Fibroblast of lung (primary cell): ENCODE measurements at regions not wholly inside any gene's neighbourhood (a gene's known extent, or its start where the extent isn't known, plus 50 kb on each side); places are given as distances from the start of the nearest gene placed in this dataset.

Experiments
- DNase-seq, 2 donors: peaks; one replicate each; pipeline versions ENCODE4 v3.0.0 to v3.0.0-alpha.2; 2010; ENCODE audit warnings: low read depth in 2 of 2
- H2AFZ ChIP-seq: 2 replicates; pipeline ENCODE4 v1.5.1; 2012; ENCODE audit warnings: low read length, control low read depth, inconsistent platforms
- H3K27ac ChIP-seq: 2 replicates; pipeline ENCODE4 v1.5.1; 2011; ENCODE audit warnings: low read length, control low read depth; ENCODE audit not compliant: insufficient read depth
- H3K27me3 ChIP-seq: 2 replicates; pipeline ENCODE4 v1.5.1; 2011; ENCODE audit warnings: mild to moderate bottlenecking, low read length; ENCODE audit not compliant: control insufficient read depth, insufficient read depth
- H3K36me3 ChIP-seq: 2 replicates; pipeline ENCODE4 v1.5.1; 2011; ENCODE audit warnings: low read length; ENCODE audit not compliant: control insufficient read depth, insufficient read depth
- H3K4me1 ChIP-seq: 2 replicates; pipeline ENCODE4 v1.5.1; 2011; ENCODE audit warnings: low read length; ENCODE audit not compliant: control insufficient read depth, insufficient read depth; ENCODE audit errors: extremely low read depth
- H3K4me2 ChIP-seq: 2 replicates; pipeline ENCODE4 v1.5.1; 2011; ENCODE audit warnings: low read length, control low read depth; ENCODE audit not compliant: insufficient read depth; ENCODE audit errors: extremely low read depth
- H3K4me3 ChIP-seq, 4 experiments: fragments of 200-600 bp in 1 of 4; sonication (generic) in 1 of 4; replicated peaks in 1 of 4; 2 replicates each; pipeline ENCODE4 v1.5.1; 2011 to 2016; ENCODE audit warnings: low read length in 4 of 4, low read depth in 3 of 4, mild to moderate bottlenecking in 3 of 4, control low read depth in 2 of 4, inconsistent platforms in 1 of 4, mixed read lengths in 1 of 4; ENCODE audit not compliant: insufficient read depth in 1 of 4; ENCODE audit errors: control extremely low read depth in 1 of 4
- H3K79me2 ChIP-seq: 2 replicates; pipeline ENCODE4 v1.5.1; 2012; ENCODE audit warnings: mild to moderate bottlenecking, low read length, inconsistent platforms; ENCODE audit not compliant: control insufficient read depth, insufficient read depth
- H3K9ac ChIP-seq: 2 replicates; pipeline ENCODE4 v1.5.1; 2011; ENCODE audit warnings: mild to moderate bottlenecking, low read length, control low read depth; ENCODE audit not compliant: insufficient read depth
- H3K9me3 ChIP-seq: 2 replicates; pipeline ENCODE4 v1.5.1; 2012; ENCODE audit warnings: low read depth, low read length; ENCODE audit not compliant: control insufficient read depth, insufficient read depth
- H4K20me1 ChIP-seq: 2 replicates; pipeline ENCODE4 v1.5.1; 2011; ENCODE audit warnings: low read length; ENCODE audit not compliant: control insufficient read depth, insufficient read depth; ENCODE audit errors: extremely low read depth
- EZH2 ChIP-seq: IDR thresholded peaks from 2 replicates; pipeline ENCODE4 v1.5.1; 2012; ENCODE audit warnings: low read length, control low read depth, mild to moderate bottlenecking; ENCODE audit errors: missing control alignments
- TF ChIP-seq, protein P1 (sequence below), 2 donors: IDR thresholded peaks in 1 of 2; conservative IDR thresholded peaks in 1 of 2; 1 replicate in 1 of 2; 2 replicates in 1 of 2; pipeline ENCODE4 v1.5.1; 2011 to 2012; ENCODE audit warnings: low read length in 2 of 2, control low read depth in 1 of 2, inconsistent platforms in 1 of 2, low read depth in 1 of 2, mild to moderate bottlenecking in 1 of 2

DNA sequence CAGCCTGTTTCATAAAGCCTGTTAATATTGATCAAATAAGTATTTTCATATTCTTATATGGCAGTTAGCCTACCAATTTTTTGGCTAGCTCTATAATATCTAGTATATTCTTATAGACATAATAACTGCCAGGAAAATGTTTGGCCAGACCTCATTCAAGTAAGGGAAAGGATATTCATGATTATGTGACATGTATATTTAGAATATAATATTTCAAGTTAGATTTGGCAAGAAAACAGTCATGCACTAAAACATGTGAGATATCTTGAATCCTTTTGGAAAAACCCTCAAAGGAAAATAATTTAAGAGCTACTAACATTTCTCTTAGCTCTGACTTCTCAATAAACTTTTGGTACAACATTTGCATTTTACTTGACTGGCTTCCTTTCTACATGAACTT, 694.1 kb downstream of the PLCL1 start:
- H3K36me3 ChIP-seq, result no peaks in the 10 kb centered on the region
- no peak for DNase-seq
- no peak overlapping the region for H3K4me2 ChIP-seq
- H3K9me3 ChIP-seq, result no peaks in the 10 kb centered on the region
- no peak overlapping the region for H2AFZ ChIP-seq
- no peaks in the 10 kb centered on the region for H3K27me3 ChIP-seq
- no peaks in the 10 kb centered on the region for H3K79me2 ChIP-seq
- no peak overlapping the region for H3K9ac ChIP-seq
- H3K27ac ChIP-seq, result no peak overlapping the region
- H3K4me3 ChIP-seq, result no peak overlapping the region
- TF ChIP-seq, protein P1, sequence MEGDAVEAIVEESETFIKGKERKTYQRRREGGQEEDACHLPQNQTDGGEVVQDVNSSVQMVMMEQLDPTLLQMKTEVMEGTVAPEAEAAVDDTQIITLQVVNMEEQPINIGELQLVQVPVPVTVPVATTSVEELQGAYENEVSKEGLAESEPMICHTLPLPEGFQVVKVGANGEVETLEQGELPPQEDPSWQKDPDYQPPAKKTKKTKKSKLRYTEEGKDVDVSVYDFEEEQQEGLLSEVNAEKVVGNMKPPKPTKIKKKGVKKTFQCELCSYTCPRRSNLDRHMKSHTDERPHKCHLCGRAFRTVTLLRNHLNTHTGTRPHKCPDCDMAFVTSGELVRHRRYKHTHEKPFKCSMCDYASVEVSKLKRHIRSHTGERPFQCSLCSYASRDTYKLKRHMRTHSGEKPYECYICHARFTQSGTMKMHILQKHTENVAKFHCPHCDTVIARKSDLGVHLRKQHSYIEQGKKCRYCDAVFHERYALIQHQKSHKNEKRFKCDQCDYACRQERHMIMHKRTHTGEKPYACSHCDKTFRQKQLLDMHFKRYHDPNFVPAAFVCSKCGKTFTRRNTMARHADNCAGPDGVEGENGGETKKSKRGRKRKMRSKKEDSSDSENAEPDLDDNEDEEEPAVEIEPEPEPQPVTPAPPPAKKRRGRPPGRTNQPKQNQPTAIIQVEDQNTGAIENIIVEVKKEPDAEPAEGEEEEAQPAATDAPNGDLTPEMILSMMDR (conservative IDR thresholded peaks at IDR 0.05 in 1 of 2, IDR thresholded peaks at IDR 0.05 in 1 of 2; ENCODE audit: low read depth in 1 of 2, low read length in 2 of 2), result no peak
- TF ChIP-seq EZH2, result no peak
- no peaks in the 10 kb centered on the region for H3K4me1 ChIP-seq
- no peaks in the 10 kb centered on the region for H4K20me1 ChIP-seq

DNA sequence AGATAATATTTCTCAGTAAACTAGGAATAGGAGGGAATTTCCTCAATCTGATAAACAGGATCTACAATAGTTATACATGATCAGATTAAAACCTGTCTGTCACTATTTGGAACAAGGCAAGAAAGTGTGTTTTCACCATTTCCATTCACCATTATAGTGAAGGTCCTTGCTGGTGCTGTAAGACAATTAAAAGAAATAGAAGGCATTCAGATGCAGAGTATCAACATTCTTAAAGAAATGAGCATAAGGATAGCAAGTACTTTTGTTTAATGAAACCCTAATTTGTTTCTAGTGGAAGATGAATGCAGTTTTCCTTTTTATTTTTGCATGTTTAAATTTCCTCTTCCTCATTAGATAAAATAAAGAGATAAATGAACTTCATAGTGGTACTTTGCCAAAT, 693.7 kb downstream of the PLCL1 start:
- Histone ChIP-seq H3K9ac (no peak overlapping the region), H3K4me1 (no peaks in the 10 kb centered on the region), H3K4me3 (no peak overlapping the region), H3K27ac (no peak overlapping the region), H4K20me1 (no peaks in the 10 kb centered on the region), H3K9me3 (no peaks in the 10 kb centered on the region), H3K36me3 (no peaks in the 10 kb centered on the region), H3K4me2 (no peak overlapping the region), H3K27me3 (no peaks in the 10 kb centered on the region), H2AFZ (no peak overlapping the region), H3K79me2 (no peaks in the 10 kb centered on the region)
- no peak for DNase-seq
- TF ChIP-seq EZH2, result no peak
- TF ChIP-seq, protein P1 (conservative IDR thresholded peaks at IDR 0.05 in 1 of 2, IDR thresholded peaks at IDR 0.05 in 1 of 2; ENCODE audit: low read depth in 1 of 2, low read length in 2 of 2), result no peak

DNA sequence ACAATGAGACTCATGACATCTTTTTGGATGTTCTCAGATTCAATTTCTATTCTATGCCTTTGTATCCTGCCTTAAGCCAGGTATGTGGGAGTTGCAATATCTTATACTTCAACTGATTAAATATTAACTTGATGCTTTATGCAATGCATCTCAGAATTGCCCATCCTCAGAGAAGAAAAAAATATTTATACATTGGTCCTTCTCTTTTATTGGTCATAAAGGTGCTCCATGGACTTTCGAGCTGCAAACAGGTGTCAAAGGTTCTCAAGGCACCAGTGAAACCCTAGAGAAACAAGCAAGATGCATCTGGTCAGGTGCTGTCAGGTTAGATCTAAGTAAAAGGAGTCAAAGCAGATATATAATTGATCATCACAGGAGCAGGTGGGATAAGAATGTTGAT, 690.5 kb downstream of the PLCL1 start:
- TF ChIP-seq, protein P1 (conservative IDR thresholded peaks at IDR 0.05 in 1 of 2, IDR thresholded peaks at IDR 0.05 in 1 of 2; ENCODE audit: low read depth in 1 of 2, low read length in 2 of 2), result no peak
- TF ChIP-seq EZH2, result no peak
- Histone ChIP-seq H4K20me1 (no peaks in the 10 kb centered on the region), H2AFZ (no peak overlapping the region), H3K79me2 (no peaks in the 10 kb centered on the region), H3K9ac (no peak overlapping the region), H3K4me3 (no peak overlapping the region), H3K27ac (no peak overlapping the region), H3K9me3 (no peaks in the 10 kb centered on the region), H3K36me3 (no peaks in the 10 kb centered on the region), H3K4me1 (no peaks in the 10 kb centered on the region), H3K4me2 (no peak overlapping the region), H3K27me3 (no peaks in the 10 kb centered on the region)
- DNase-seq, result no peak
